ENCODE measurements at regions not wholly inside any gene's neighbourhood (a gene's known extent, or its start where the extent isn't known, plus 50 kb on each side); places are given as distances from the start of the nearest gene placed in this dataset.

DNA sequence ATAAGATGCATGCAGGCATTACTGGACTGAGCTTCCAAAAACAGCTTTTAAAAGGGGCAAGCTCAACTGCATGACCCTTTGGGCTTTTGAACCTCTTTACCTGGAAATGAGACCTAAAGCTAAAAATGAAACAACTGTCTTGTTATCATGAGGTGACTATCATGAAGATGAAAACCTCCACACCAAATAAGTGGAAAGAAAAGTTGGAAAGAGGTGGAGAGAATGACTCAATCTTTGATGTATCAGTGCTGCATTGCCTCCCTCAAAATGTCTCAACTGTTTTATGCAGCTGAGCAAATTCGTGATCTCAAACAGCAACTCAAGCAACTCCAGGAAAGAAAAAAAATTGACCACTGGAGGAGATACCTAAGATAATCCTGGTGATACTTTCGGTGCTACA lies 307.1 kb downstream of the KBTBD8 start:
- H3K9me3 ChIP-seq (ENCODE audit: low read length) = no peaks in the 10 kb centered on the region
- no peaks in the 10 kb centered on the region for H3K27me3 ChIP-seq (ENCODE audit: control insufficient read depth in 1 of 2, insufficient read depth in 2 of 2, low read length in 2 of 2)
- no peak overlapping the region for H3K27ac ChIP-seq (ENCODE audit: low read depth, low read length)
- H3K36me3 ChIP-seq (ENCODE audit: insufficient read depth, low read length) = no peaks in the 10 kb centered on the region
- no peak overlapping the region for H3K9ac ChIP-seq (ENCODE audit: low read length)
- H3K4me3 ChIP-seq (ENCODE audit: low read depth in 1 of 2, low read length in 2 of 2) = no peak overlapping the region
- H3K4me1 ChIP-seq (ENCODE audit: insufficient read depth, low read length) = no peaks in the 10 kb centered on the region

DNA sequence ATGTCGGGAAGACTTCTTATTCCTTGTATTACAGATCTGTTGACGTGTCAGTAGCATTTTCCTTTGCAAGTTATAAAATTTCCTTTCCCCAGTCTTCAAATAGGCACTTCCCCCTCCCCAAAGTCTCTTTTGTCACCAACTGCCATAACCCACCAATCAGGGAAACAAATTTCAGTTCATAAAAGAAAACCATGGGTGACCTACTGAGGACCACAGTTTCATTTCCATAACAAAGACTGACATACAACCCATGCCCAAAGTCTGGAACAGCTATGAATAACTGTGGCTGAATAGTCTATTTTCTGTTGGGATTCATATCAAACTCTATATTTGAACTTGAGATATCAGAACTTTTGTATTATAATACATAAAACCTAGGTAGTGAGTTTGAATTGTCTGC lies 307.8 kb downstream of the KBTBD8 start:
- H3K4me3 ChIP-seq (ENCODE audit: low read depth in 1 of 2, low read length in 2 of 2) = no peak overlapping the region
- H3K36me3 ChIP-seq (ENCODE audit: insufficient read depth, low read length) = no peaks in the 10 kb centered on the region
- no peaks in the 10 kb centered on the region for H3K27me3 ChIP-seq (ENCODE audit: control insufficient read depth in 1 of 2, insufficient read depth in 2 of 2, low read length in 2 of 2)
- H3K4me1 ChIP-seq (ENCODE audit: insufficient read depth, low read length) = no peaks in the 10 kb centered on the region
- H3K9ac ChIP-seq (ENCODE audit: low read length) = no peak overlapping the region
- H3K9me3 ChIP-seq (ENCODE audit: low read length) = no peaks in the 10 kb centered on the region
- H3K27ac ChIP-seq (ENCODE audit: low read depth, low read length) = no peak overlapping the region

DNA sequence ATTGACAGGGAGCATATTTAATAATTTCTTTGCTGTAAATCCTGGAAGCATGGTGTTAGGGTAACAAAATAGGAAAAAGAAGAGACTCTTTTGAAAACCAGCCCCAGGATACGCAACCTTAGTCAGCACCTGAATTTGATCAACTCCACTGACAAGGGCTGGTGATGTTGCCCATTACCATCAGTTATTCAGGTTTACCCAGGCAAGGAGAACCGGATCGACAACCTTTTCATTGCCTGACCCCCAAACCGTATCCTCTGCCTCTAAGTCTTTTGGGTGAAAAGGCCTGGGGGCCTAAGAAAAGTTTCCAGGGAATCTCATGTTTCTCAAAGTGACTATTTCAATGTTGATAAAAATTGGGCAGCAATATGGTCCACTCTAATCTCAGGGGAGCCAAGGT lies 313.3 kb downstream of the KBTBD8 start:
- H3K9ac ChIP-seq (ENCODE audit: low read length) = no peak overlapping the region
- H3K27ac ChIP-seq (ENCODE audit: low read depth, low read length) = no peak overlapping the region
- H3K36me3 ChIP-seq (ENCODE audit: insufficient read depth, low read length) = no peaks in the 10 kb centered on the region
- no peaks in the 10 kb centered on the region for H3K4me1 ChIP-seq (ENCODE audit: insufficient read depth, low read length)
- no peaks in the 10 kb centered on the region for H3K27me3 ChIP-seq (ENCODE audit: control insufficient read depth in 1 of 2, insufficient read depth in 2 of 2, low read length in 2 of 2)
- no peak overlapping the region for H3K4me3 ChIP-seq (ENCODE audit: low read depth in 1 of 2, low read length in 2 of 2)
- no peaks in the 10 kb centered on the region for H3K9me3 ChIP-seq (ENCODE audit: low read length)

DNA sequence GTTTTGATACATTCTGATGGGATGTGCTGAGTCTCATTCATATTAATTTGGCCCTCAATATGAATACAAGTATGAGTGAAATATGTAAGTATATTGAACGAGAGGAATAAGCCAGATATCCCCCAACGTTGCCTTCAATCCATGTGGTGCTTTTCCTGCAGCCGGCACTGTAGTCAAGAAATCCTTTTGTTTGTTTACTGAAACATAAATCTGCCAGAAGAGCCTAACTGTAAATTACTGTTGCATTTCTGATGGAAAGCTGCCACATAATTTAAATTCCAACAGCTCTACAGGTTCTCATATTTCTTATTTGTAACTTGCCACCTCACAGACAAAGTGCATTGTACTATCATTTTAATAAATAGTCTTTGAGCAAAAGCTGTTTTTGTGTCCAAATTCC lies 314.0 kb downstream of the KBTBD8 start:
- H3K4me1 ChIP-seq (ENCODE audit: insufficient read depth, low read length) = no peaks in the 10 kb centered on the region
- no peaks in the 10 kb centered on the region for H3K9me3 ChIP-seq (ENCODE audit: low read length)
- no peak overlapping the region for H3K9ac ChIP-seq (ENCODE audit: low read length)
- no peaks in the 10 kb centered on the region for H3K27me3 ChIP-seq (ENCODE audit: control insufficient read depth in 1 of 2, insufficient read depth in 2 of 2, low read length in 2 of 2)
- no peak overlapping the region for H3K4me3 ChIP-seq (ENCODE audit: low read depth in 1 of 2, low read length in 2 of 2)
- no peaks in the 10 kb centered on the region for H3K36me3 ChIP-seq (ENCODE audit: insufficient read depth, low read length)
- no peak overlapping the region for H3K27ac ChIP-seq (ENCODE audit: low read depth, low read length)

DNA sequence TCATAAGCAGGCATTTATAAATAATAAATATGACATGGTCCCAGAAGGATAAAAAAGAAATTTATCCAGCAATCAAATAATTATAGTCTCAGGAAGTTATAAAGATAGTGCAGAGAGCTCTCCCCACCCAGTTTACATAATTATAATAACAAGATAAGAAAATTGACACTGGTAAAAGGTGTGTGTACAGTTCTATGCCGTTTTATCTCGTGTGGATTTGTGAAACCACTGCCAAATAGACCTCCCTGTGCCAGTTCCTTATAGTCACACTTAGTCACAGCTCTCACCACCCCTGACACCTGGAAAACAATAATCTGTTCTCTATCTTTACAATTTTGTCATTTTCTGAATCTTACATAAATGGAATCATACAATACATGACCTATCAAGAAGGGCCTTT lies 320.1 kb downstream of the KBTBD8 start:
- Histone ChIP-seq H3K36me3 (ENCODE audit: insufficient read depth, low read length) (no peaks in the 10 kb centered on the region), H3K9me3 (ENCODE audit: low read length) (no peaks in the 10 kb centered on the region), H3K27ac (ENCODE audit: low read depth, low read length) (no peak overlapping the region), H3K4me1 (ENCODE audit: insufficient read depth, low read length) (no peaks in the 10 kb centered on the region), H3K9ac (ENCODE audit: low read length) (no peak overlapping the region), H3K27me3 (ENCODE audit: control insufficient read depth in 1 of 2, insufficient read depth in 2 of 2, low read length in 2 of 2) (no peaks in the 10 kb centered on the region), H3K4me3 (ENCODE audit: low read depth in 1 of 2, low read length in 2 of 2) (no peak overlapping the region)

DNA sequence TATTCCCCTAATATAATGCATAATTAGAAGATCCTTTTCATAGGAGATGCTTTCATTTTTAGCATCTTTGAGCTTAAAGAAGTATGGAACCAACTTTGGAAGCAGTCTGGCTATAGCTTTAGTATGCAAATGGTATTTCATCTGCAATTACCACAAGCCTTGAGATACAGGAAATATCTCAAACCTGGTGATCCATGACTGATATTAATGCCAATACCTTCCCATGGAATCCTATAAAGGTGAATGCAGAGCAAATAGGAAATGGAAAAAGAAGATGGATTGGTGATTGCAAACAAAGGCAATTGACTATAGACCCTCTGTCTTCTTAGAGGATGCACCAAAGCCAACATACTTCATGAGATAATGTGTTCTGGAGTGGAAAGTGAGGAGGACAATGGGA lies 326.4 kb downstream of the KBTBD8 start:
- no peaks in the 10 kb centered on the region for H3K9me3 ChIP-seq (ENCODE audit: low read length)
- no peak overlapping the region for H3K27ac ChIP-seq (ENCODE audit: low read depth, low read length)
- H3K27me3 ChIP-seq (ENCODE audit: control insufficient read depth in 1 of 2, insufficient read depth in 2 of 2, low read length in 2 of 2) = no peaks in the 10 kb centered on the region
- no peak overlapping the region for H3K4me3 ChIP-seq (ENCODE audit: low read depth in 1 of 2, low read length in 2 of 2)
- no peak overlapping the region for H3K9ac ChIP-seq (ENCODE audit: low read length)
- H3K36me3 ChIP-seq (ENCODE audit: insufficient read depth, low read length) = no peaks in the 10 kb centered on the region
- no peaks in the 10 kb centered on the region for H3K4me1 ChIP-seq (ENCODE audit: insufficient read depth, low read length)
